HG03469 (cell line): ENCODE measurements at regions not wholly inside any gene's neighbourhood (a gene's known extent, or its start where the extent isn't known, plus 50 kb on each side); places are given as distances from the start of the nearest gene placed in this dataset.

Experiments
- ATAC-seq: cut with Tn5 transposase; IDR thresholded peaks from one replicate; pipeline ENCODE4 v1.9.1; 2021; ENCODE audit warnings: mild to moderate bottlenecking, moderate library complexity, moderate number of reproducible peaks; ENCODE audit not compliant: unreplicated experiment

GRCh38 chr12:29086325-29087271 is 62.5 kb upstream of the FAR2 start:
- no peak for ATAC-seq

GRCh38 chr12:29088611-29089219 is 60.4 kb upstream of the FAR2 start:
- ATAC-seq, result no peak
